ENCODE measurements at regions not wholly inside any gene's neighbourhood (a gene's known extent, or its start where the extent isn't known, plus 50 kb on each side); places are given as distances from the start of the nearest gene placed in this dataset.

- in situ Hi-C loops (cut with HindIII; ENCODE audit: low sequenced_read_pairs), result no loop called here
- DNase-seq (ENCODE audit: low spot score), result no peak
These were observed 135.9 kb downstream of the ACKR3 start for GRCh38 chr2:236705295-236706105.

DNA sequence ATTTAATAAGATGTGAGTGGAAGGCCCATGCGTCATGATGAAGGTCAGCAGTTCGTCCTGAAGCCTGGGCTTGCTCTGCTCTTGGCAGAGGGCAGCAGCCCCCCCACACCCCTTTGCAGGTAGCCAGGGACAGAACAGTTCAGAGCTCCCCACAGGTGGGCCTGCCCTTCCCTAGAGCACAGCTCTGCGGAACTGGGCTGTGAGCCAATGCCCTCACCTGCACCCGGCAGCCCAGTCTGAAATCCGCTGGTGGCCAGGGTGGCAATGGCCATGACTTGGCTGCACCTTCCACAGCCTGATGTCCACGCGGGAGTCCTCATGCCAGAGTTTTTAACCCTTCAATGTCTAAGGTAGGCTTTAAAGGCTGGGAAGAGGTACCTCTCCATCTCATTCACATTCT lies 136.7 kb downstream of the ACKR3 start:
- peak; percentile 47 for DNase-seq (ENCODE audit: low spot score)
- in situ Hi-C loops (cut with HindIII; ENCODE audit: low sequenced_read_pairs), result no loop called here

DNA sequence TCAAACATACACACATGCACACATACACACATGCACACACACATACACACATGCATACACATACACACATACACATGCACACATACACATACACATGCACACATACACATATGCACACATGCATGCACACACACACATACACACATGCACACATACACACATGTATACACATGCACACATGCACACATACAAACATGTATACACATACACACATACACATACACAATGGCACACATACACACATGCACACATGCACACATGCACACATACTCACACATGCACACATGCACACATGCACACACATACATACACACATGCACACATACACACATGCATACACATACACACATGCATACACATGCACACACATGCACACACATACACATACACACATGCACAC lies 137.2 kb downstream of the ACKR3 start:
- in situ Hi-C loops (cut with HindIII; ENCODE audit: low sequenced_read_pairs), result no loop called here

GRCh38 chr2:236711440-236711839 lies 141.8 kb downstream of the ACKR3 start:
- DNase-seq (ENCODE audit: low spot score), result no peak
- in situ Hi-C loops (cut with HindIII; ENCODE audit: low sequenced_read_pairs), result no loop called here

More for the DNA sequence above, 137.2 kb downstream of the ACKR3 start:
- no peak for DNase-seq (ENCODE audit: low spot score)

DNA sequence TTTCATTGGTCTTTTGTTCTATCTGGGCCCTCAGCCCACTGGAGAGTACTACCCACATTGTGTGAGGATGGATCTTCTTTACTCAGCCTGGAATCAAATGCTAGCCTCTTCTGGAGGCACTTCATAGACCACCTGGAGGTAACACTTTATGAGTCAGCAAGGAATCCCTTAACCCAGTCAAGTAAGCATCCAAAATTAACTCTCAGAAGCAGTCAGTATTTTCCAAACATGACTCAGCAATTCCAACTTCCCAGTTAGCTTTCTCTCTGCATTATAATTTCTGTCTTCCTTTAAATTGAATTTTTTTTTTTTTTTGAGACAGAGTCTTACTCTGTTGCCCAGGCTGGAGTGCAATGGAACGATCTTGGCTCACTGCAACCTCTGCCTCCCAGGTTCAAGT lies 142.7 kb downstream of the ACKR3 start:
- in situ Hi-C loops (cut with HindIII; ENCODE audit: low sequenced_read_pairs), result no loop called here
- DNase-seq (ENCODE audit: low spot score), result no peak

DNA sequence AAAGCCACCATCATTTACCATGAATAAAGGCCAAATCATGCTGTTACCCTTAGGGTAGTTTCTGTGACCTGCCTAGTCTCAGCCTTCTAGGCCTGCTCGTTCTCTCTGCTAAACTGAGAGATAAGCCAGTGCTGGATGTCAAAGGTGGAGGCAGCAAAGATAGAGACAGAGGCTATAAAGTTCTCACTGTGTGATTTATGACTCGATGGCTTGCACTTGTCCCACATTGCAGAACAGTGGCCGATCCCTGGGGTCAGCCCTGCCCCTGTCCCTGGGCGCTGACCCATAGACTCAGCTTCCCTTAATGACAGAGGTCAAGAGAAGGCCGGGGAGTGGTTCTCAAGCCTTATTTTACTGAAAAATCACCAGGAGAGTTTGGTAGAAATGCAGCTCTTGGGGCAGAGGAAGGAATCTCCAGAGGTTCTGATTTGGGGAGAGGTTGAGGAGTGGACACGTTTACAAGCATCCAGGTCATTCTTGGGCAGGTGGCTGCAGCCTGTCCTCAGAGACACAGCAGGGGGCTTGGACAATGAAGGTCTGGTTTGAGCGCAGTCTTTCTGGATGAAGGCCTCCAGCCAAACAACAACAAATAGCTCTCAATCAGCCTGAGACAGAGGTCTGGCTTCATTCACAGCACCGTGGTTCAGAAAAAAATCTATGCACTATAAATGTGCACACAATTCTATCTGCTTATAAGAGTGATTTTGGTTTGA lies 143.5 kb downstream of the ACKR3 start:
- in situ Hi-C loops (cut with HindIII; ENCODE audit: low sequenced_read_pairs), result no loop called here
- DNase-seq (ENCODE audit: low spot score), result no peak

DNA sequence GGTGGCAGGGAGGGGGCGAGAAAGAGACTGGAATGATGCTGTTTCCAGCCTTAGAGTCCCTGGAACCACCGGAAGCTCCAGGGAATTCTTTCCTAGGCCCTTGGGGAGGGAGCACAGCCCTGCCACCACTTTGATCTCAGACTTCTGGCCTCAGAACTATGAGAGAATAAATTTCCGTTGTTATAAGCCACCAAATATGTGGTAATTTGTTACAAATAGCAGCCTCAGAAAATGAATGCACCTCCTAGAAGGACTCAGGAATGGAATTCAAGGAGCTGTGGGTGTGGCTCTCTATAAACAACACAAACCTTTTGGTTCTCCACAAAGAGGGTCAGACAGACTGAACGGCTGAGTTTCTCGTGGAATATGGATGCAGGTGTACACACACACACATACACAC lies 144.5 kb downstream of the ACKR3 start:
- in situ Hi-C loops (cut with HindIII; ENCODE audit: low sequenced_read_pairs), result no loop called here
- no peak for DNase-seq (ENCODE audit: low spot score)

DNA sequence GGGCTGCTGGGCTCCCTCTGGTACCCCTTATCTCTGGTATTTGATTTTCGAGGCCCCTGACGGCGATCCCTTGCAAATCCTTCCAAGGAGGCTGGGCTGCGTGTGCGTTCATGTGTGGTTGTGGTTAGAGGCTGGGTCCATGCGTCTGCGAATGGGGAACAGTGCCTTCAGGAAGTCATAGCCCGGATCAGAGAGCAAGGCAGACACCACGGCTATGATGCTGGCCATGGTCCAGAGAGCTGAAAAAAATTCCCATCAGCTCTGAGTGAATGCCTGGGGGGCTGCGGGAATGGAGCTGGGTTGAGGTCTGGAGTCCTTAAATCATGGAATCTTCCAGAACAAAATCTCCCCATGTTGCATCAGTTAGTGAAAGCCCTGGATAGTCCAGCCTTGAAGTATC lies 145.5 kb downstream of the ACKR3 start:
- in situ Hi-C loops (cut with HindIII; ENCODE audit: low sequenced_read_pairs), result no loop called here
- no peak for DNase-seq (ENCODE audit: low spot score)

- DNase-seq (ENCODE audit: low spot score), result no peak
- in situ Hi-C loops (cut with HindIII; ENCODE audit: low sequenced_read_pairs), result no loop called here
These were observed 145.9 kb downstream of the ACKR3 start for GRCh38 chr2:236715491-236715961.

DNA sequence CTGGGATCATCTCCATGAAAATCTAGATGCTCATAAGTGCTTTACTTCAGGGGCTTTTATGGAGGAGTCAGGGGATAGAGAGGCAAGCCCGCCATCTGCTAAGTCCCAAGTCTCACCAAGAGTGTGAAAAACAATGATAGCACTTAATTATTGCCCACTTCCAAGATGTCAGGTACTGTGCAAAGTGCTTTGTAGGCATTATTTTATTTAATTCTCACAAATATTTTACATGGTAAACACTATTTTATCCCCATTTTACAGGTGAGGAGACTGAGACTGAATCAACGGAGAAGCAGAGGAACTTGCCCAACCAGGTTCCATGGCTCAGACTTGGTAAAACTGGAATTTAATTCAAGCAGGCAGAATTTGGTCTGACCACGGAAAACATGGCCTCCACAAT lies 147.5 kb downstream of the ACKR3 start:
- in situ Hi-C loops (cut with HindIII; ENCODE audit: low sequenced_read_pairs), result no loop called here
- no peak for DNase-seq (ENCODE audit: low spot score)

- in situ Hi-C loops (cut with HindIII; ENCODE audit: low sequenced_read_pairs), result no loop called here
- DNase-seq (ENCODE audit: low spot score), result no peak
These were observed 148.1 kb downstream of the ACKR3 start for GRCh38 chr2:236717729-236718128.

- DNase-seq (ENCODE audit: low spot score), result no peak
- in situ Hi-C loops (cut with HindIII; ENCODE audit: low sequenced_read_pairs), result no loop called here
These were observed 148.8 kb downstream of the ACKR3 start for GRCh38 chr2:236718207-236718992.

DNA sequence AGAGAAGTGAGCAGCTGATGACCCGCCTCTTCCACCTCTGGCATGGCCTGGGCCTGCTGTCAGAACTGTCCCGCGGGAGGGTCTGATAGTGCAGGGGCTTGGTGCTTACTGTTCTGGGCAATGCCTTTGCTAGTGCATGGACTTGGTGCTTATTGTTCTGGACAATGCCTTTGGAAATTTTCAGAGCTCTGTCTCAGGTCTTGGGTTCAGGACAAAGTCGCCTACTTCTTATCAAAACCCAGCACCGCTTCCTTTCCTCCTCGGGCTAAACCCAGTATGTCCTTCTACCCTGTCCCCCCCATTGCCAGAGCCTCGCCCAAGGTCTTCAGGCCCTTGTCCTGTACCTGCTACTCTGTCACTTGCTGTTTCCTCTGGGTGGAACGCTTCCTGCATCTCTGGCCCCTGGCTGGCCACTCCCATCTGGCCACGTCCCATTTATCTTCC lies 149.6 kb downstream of the ACKR3 start:
- in situ Hi-C loops (cut with HindIII; ENCODE audit: low sequenced_read_pairs), result no loop called here
- no peak for DNase-seq (ENCODE audit: low spot score)

DNA sequence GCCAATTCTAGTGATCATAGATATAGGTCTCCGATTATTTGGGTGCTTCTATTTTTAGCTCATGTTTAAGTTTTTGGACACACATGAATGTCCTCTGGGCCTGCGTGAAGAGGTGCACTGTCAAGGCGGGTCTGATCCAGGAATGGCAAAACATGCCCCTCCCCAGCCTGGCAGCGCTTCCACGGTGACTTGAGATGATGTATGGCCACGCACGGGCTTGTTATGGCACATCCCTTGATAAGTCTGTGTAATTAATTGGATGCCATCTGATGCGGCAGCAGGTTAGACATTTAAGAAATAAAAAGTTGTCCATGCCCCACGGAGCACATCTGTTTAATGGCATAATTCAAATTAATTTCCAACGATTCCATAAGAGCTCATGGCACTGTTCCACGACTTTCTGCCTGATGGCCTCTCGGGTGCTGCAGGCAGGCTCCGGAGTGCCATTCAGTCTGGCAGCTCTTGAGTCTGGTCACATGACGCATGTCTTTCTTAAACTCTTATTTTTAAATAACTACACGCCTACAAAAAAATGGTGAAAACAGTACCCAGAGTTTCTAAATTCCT lies 151.4 kb downstream of the ACKR3 start:
- no peak for DNase-seq (ENCODE audit: low spot score)
- in situ Hi-C loops (cut with HindIII; ENCODE audit: low sequenced_read_pairs), result no loop called here

- in situ Hi-C loops (cut with HindIII; ENCODE audit: low sequenced_read_pairs), result no loop called here
These were observed 154.6 kb downstream of the ACKR3 start for GRCh38 chr2:236724200-236724599.

DNA sequence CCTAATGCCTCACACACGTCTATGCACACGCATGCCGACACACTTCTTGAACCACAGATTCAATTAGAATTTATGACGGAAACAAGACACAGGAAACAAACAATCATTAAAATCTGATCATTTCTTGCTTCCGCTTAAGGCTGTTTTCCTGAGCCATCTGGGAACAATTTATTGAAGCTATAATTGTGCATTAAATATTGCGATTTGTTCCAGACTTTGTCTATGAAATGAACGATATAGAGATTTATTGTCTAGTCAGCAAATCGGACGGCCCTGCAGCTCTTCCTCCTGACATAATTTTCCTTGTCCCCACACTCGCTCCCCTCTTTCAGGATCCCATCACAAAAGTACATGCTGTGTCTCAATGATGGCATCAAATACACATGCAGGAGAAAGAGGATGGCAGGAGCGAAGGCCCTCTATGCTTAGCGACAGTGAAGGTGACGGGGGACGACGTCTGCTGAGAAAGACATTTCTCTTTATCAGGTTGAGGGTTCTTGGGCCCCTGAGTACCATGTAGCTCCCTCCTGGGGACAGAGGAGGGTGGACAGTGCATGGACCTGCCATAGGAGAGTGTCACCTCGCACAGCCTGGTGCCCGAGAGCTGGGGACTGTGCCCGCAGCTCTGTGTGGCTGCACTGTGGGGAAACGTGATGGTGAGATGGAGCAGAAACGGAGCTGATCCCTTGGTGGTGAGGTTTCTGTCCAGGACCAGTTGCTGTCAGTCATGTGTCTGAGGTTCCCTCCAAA lies 157.3 kb downstream of the ACKR3 start:
- in situ Hi-C loops (cut with HindIII; ENCODE audit: low sequenced_read_pairs), result no loop called here
- no peak for DNase-seq (ENCODE audit: low spot score)

More at GRCh38 chr2:236724200-236724599, 154.6 kb downstream of the ACKR3 start:
- DNase-seq (ENCODE audit: low spot score), result no peak

GRCh38 chr2:236728916-236729670 lies 159.5 kb downstream of the ACKR3 start:
- peak; percentile 66 for DNase-seq (ENCODE audit: low spot score)
- in situ Hi-C loops (cut with HindIII; ENCODE audit: low sequenced_read_pairs), result no loop called here

- in situ Hi-C loops (cut with HindIII; ENCODE audit: low sequenced_read_pairs), result no loop called here
- no peak for DNase-seq (ENCODE audit: low spot score)
These were observed 160.8 kb downstream of the ACKR3 start for GRCh38 chr2:236730393-236730792.

Data from G401 (cell line).